Smooth muscle cell (in vitro differentiated cells): ENCODE measurements at regions not wholly inside any gene's neighbourhood (a gene's known extent, or its start where the extent isn't known, plus 50 kb on each side); places are given as distances from the start of the nearest gene placed in this dataset.

ENCODE experiments used
- DNase-seq: peaks from one replicate; lab custom pipeline; 2025; ENCODE audit not compliant: unreplicated experiment; lab: John Stamatoyannopoulos, UW
- H2AFZ ChIP-seq: fragments of 200-600 bp; sonication (generic); 2 replicates; pipeline ENCODE4 v1.6.0; 2016; ENCODE audit warnings: antibody characterized with exemption, low read depth, mild to moderate bottlenecking
- H3F3A ChIP-seq: fragments of 200-600 bp; sonication (generic); 2 replicates; pipeline ENCODE4 v1.6.0; 2017; ENCODE audit warnings: antibody characterized with exemption, low read depth
- H3K27ac ChIP-seq: fragments of 200-600 bp; sonication (generic); 2 replicates; pipeline ENCODE4 v1.5.1; 2016; ENCODE audit warnings: low read depth, mild to moderate bottlenecking
- H3K27me3 ChIP-seq: fragments of 200-600 bp; sonication (generic); 2 replicates; pipeline ENCODE4 v1.6.1; 2016; ENCODE audit warnings: low read depth, mild to moderate bottlenecking
- H3K36me3 ChIP-seq: fragments of 200-600 bp; sonication (generic); 2 replicates; pipeline ENCODE4 v1.5.1; 2016; ENCODE audit warnings: low read depth
- H3K4me1 ChIP-seq: fragments of 200-600 bp; sonication (generic); 2 replicates; pipeline ENCODE4 v1.5.1; 2016; ENCODE audit warnings: low read depth
- H3K4me2 ChIP-seq: fragments of 200-600 bp; sonication (generic); 2 replicates; pipeline ENCODE4 v1.6.0; 2016; ENCODE audit warnings: mild to moderate bottlenecking
- H3K4me3 ChIP-seq: fragments of 200-600 bp; sonication (generic); 2 replicates; pipeline ENCODE4 v1.5.1; 2016; ENCODE audit warnings: mild to moderate bottlenecking
- H3K79me2 ChIP-seq: fragments of 200-600 bp; sonication (generic); 2 replicates; pipeline ENCODE4 v1.6.0; 2016; ENCODE audit warnings: low read depth, mild to moderate bottlenecking
- H3K9ac ChIP-seq: fragments of 200-600 bp; sonication (generic); 2 replicates; pipeline ENCODE4 v1.6.0; 2016; ENCODE audit warnings: low read depth
- H3K9me3 ChIP-seq: fragments of 200-600 bp; sonication (generic); replicated peaks from 2 replicates; pipeline ENCODE4 v1.5.1; 2016; ENCODE audit warnings: low read depth
- H4K20me1 ChIP-seq: fragments of 200-600 bp; sonication (generic); 2 replicates; pipeline ENCODE4 v1.6.0; 2016; ENCODE audit warnings: low read depth
- CTCF ChIP-seq: fragments of 200-600 bp; sonication (generic); IDR thresholded peaks from 2 replicates; pipeline ENCODE4 v1.5.1; 2017; ENCODE audit warnings: borderline replicate concordance, mild to moderate bottlenecking, antibody characterized with exemption; ENCODE audit not compliant: insufficient read depth, poor library complexity, severe bottlenecking
- WGBS: methylation state at CpG from one replicate; pipeline ENCODE4 v1.1.7; 2016; ENCODE audit warnings: low lambda C conversion rate; 5-methylcytosine and 5-hydroxymethylcytosine counted together

- H2AFZ ChIP-seq, result no peak overlapping the region
- H3K4me2 ChIP-seq, result no peak overlapping the region
- no peaks in the 10 kb centered on the region for H3K36me3 ChIP-seq
- H3K27me3 ChIP-seq, result no peaks in the 10 kb centered on the region
- DNase-seq, result no peak
- no peaks in the 10 kb centered on the region for H3K79me2 ChIP-seq
- H3K4me1 ChIP-seq, result no peaks in the 10 kb centered on the region
- no peak overlapping the region for H3K9ac ChIP-seq
- no peak overlapping the region for H3K27ac ChIP-seq
- no peaks in the 10 kb centered on the region for H3K9me3 ChIP-seq
- no peaks in the 10 kb centered on the region for H3F3A ChIP-seq
- H3K4me3 ChIP-seq, result no peak overlapping the region
- TF ChIP-seq CTCF, result no peak
- no peaks in the 10 kb centered on the region for H4K20me1 ChIP-seq
Measured at GRCh38 chr2:175872721-175873120, 129.3 kb downstream of the LNPK start.

- 79% methylated on average over 5 of the region's 5 CpGs for WGBS
- Histone ChIP-seq H3K9me3 (no peaks in the 10 kb centered on the region), H3K79me2 (no peaks in the 10 kb centered on the region), H2AFZ (no peak overlapping the region), H3K36me3 (no peaks in the 10 kb centered on the region), H3K4me3 (no peak overlapping the region), H3K9ac (no peak overlapping the region), H3K4me2 (no peak overlapping the region), H3K27me3 (no peaks in the 10 kb centered on the region), H3F3A (no peaks in the 10 kb centered on the region), H3K27ac (no peak overlapping the region), H3K4me1 (no peaks in the 10 kb centered on the region), H4K20me1 (no peaks in the 10 kb centered on the region)
- no peak for DNase-seq
- no peak for TF ChIP-seq CTCF
Measured at GRCh38 chr2:175872005-175872348, 130.1 kb downstream of the LNPK start.

GRCh38 chr2:175871331-175872004 lies 130.6 kb downstream of the LNPK start:
- DNase-seq, result no peak
- no peaks in the 10 kb centered on the region for H4K20me1 ChIP-seq
- no peak overlapping the region for H3K4me2 ChIP-seq
- H3K27me3 ChIP-seq, result no peaks in the 10 kb centered on the region
- 85% methylated on average over 3 of the region's 3 CpGs for WGBS
- TF ChIP-seq CTCF, result no peak
- no peaks in the 10 kb centered on the region for H3F3A ChIP-seq
- H2AFZ ChIP-seq, result no peak overlapping the region
- H3K4me1 ChIP-seq, result no peaks in the 10 kb centered on the region
- H3K36me3 ChIP-seq, result no peaks in the 10 kb centered on the region
- H3K27ac ChIP-seq, result no peak overlapping the region
- no peaks in the 10 kb centered on the region for H3K79me2 ChIP-seq
- no peak overlapping the region for H3K4me3 ChIP-seq
- H3K9ac ChIP-seq, result no peak overlapping the region
- H3K9me3 ChIP-seq, result no peaks in the 10 kb centered on the region

- Histone ChIP-seq H3K27ac (no peak overlapping the region), H3K79me2 (no peaks in the 10 kb centered on the region), H3K4me1 (no peaks in the 10 kb centered on the region), H3K9me3 (no peaks in the 10 kb centered on the region), H3K27me3 (no peaks in the 10 kb centered on the region), H3K4me2 (no peak overlapping the region), H3K4me3 (no peak overlapping the region), H3K36me3 (no peaks in the 10 kb centered on the region), H3F3A (no peaks in the 10 kb centered on the region), H4K20me1 (no peaks in the 10 kb centered on the region), H2AFZ (no peak overlapping the region), H3K9ac (no peak overlapping the region)
- 88% methylated on average over 4 of the region's 4 CpGs for WGBS
- no peak for DNase-seq
- TF ChIP-seq CTCF, result no peak
Measured at GRCh38 chr2:175865716-175866115, 136.4 kb downstream of the LNPK start.
